Heart left ventricle (tissue), 13 donors: ENCODE measurements at regions not wholly inside any gene's neighbourhood (a gene's known extent, or its start where the extent isn't known, plus 50 kb on each side); places are given as distances from the start of the nearest gene placed in this dataset.

Experiments
- POLR2A ChIP-seq, 2 donors: fragments of 450-650 bp; IDR thresholded peaks; one replicate each; pipeline ENCODE4 v1.6.1; 2017; ENCODE audit warnings: antibody characterized with exemption in 2 of 2, mild to moderate bottlenecking in 2 of 2, moderate library complexity in 2 of 2
- TF ChIP-seq, protein P1 (sequence below), 12 donors: fragments of 200-600 bp; sonication (generic) in 4 of 12; IDR thresholded peaks; one replicate each; pipeline versions ENCODE4 v1.5.0 to v1.8.0; 2018 to 2022; ENCODE audit warnings: antibody characterized with exemption in 12 of 12, mild to moderate bottlenecking in 5 of 12
- donor health status: ischemic (EF 13 %, LVEDD 7.1; RV severe dilation, severe dysfunction).
- donor health status: DM: no; HTN: yes; CAD: no.
- donor health status: DM: no; HTN: no; CAD: no.
- donor health status: ischemic (EF 25% LVEDD 6.9; RV normal size, moderate dysfunction).
- donor health status: ischemic (EF 25% LVEDD 5.7; RV mildly dilated, moderate dysfunction).
- donor health status: ischemic (EF 35%, LVEDD 5.7; RV mildly dilated, moderate dysfunction).
- donor health status: nonischemic (EF 11% LVEDD 7.7; RV severe dilation, severe dysfunction).
- donor health status: DM: yes; HTN: yes; CAD: no.
- donor health status: PGD.
- donor health status: ischemic (EF 29% LVEDD 5.4; RV normal size, mild dysfunction).
- donor health status: nonischemic (EF 23%, LVEDD 6.1; RV moderate dilation, normal function).

DNA sequence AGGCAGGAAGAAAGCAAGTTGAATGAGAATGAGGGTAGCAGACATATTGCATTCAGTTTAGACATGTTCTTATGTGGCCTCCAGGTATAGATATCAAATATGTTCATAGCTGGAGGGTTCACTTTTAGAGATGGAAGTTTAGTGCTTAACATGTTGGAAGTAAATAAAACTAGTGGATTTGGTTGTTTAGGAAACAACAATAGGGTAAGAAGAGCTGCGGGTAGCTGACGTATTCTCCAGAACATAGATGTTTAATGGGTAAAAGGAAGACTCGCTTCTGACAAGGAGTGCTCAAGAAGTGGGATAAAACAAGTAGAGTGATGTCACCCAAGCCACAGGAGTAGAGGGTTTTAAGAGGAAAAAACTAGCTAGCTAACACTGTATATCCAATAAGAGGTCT lies 128.4 kb upstream of the COL21A1 start:
- no peak for TF ChIP-seq POLR2A (IDR thresholded peaks at IDR 0.05)
- TF ChIP-seq, protein P1, sequence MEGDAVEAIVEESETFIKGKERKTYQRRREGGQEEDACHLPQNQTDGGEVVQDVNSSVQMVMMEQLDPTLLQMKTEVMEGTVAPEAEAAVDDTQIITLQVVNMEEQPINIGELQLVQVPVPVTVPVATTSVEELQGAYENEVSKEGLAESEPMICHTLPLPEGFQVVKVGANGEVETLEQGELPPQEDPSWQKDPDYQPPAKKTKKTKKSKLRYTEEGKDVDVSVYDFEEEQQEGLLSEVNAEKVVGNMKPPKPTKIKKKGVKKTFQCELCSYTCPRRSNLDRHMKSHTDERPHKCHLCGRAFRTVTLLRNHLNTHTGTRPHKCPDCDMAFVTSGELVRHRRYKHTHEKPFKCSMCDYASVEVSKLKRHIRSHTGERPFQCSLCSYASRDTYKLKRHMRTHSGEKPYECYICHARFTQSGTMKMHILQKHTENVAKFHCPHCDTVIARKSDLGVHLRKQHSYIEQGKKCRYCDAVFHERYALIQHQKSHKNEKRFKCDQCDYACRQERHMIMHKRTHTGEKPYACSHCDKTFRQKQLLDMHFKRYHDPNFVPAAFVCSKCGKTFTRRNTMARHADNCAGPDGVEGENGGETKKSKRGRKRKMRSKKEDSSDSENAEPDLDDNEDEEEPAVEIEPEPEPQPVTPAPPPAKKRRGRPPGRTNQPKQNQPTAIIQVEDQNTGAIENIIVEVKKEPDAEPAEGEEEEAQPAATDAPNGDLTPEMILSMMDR (IDR thresholded peaks at IDR 0.05) = no peak
